ENCODE measurements at regions not wholly inside any gene's neighbourhood (a gene's known extent, or its start where the extent isn't known, plus 50 kb on each side); places are given as distances from the start of the nearest gene placed in this dataset.
"Not testable (repeated sequence)": the region's sequence is repeated elsewhere in the genome, so short reads cannot be mapped to it uniquely, and the experiment has no call there.

DNA sequence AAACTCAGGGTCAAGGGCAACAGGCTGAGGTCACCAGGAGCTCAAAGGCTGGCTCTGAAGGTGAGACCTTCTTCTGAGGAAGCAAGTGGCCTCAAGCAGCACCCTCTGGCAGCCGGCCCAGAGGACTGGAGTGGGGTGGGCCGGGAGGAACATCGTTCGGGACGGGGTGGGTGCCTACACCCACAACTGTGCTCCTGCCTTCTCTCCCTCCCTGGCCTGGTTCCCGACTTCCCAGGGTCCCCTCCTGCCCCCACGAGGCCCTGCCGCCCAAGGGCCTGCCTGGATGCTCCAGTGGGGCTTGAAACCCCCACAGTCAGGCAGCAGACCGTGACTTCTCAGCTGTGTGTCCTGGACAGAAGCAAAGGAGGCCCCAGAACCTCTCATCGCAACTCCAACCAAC lies 195.7 kb downstream of the IGLL1 start:
- no peak for DNase-seq (ENCODE audit: low read depth in 2 of 3, low spot score in 2 of 3)

DNA sequence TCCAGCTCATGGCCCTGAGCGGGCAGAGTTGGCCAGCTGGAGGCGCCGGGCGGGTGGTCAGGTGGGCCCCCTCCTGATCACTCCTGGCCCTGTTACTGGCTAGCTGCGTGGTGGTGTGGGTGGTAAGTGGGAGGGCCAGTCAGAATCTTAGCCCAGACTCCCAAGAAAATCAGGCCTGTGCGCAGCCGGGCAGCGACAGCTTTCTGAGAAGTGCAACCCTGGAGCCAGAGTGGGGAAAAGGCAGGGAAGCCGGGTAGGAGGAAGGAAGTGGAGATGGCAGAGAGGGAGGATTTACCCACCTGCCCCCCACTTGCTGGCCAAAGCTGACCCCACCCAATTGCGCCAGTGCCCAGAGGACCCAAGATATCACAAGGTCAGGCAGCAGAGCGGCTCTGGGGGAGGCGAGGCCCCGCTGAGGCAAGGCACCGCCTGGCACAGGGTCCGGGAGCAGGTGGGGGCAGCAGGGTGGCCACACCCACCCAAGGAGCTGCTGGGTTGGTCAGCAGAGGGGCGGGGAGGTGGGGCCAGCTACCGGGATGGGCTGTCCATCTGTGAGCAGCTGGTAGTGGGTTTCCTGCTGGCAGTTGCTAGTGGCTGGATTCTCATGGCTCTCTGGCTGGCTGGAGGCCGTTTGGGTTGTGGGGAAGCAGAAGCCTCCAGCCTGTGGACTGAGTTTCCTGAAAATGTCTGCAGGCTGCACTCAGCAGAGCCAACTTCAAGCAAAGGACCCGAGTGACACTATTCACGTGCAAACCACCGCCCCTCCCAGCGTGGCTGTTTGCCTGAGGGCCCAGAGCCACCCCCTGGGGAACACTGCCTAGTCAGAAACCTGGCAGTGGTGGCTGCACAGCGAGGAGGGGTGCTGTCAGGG lies 196.4 kb downstream of the IGLL1 start:
- DNase-seq (ENCODE audit: low read depth in 2 of 3, low spot score in 2 of 3), result peak in 2 of 3 donors; percentile 55 to 88

DNA sequence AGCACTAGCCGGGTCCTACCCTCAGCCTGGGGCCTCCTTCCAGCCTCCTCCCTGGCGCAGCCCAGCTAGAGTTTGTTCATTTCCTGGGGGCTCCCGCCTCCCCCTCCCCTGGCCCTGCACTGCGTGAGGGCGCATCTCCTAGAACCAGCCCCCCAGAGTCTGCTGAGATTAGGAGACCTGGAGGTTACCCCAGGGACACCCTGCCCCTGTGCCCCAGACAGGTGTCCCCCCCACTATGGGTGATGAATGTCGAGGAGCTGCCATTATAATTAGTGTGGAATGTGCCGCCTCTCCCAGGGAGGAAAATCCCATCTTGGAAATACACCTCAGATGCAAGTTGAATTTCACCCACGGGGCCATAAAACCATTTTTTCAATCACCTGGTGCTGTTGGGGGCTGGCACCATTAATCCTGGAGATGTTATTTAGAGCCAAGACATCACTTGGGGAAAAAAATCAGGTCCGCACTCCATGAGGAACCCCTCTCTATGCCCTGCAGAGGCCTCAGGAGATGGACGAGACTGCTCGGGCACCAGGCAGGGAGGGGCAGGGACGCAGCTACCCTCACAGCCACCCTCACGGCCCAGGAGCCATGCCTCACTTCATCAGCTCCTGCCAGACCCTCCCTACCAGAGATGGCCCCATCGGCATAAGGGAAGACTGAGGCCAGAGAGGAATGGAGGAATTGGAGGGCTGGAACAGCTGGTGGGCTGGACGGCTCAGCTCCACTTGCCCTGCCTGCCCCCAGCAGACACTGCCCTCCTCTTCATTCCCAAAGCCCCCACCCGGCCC lies 197.5 kb downstream of the IGLL1 start:
- no peak for DNase-seq (ENCODE audit: low read depth in 2 of 3, low spot score in 2 of 3)

DNA sequence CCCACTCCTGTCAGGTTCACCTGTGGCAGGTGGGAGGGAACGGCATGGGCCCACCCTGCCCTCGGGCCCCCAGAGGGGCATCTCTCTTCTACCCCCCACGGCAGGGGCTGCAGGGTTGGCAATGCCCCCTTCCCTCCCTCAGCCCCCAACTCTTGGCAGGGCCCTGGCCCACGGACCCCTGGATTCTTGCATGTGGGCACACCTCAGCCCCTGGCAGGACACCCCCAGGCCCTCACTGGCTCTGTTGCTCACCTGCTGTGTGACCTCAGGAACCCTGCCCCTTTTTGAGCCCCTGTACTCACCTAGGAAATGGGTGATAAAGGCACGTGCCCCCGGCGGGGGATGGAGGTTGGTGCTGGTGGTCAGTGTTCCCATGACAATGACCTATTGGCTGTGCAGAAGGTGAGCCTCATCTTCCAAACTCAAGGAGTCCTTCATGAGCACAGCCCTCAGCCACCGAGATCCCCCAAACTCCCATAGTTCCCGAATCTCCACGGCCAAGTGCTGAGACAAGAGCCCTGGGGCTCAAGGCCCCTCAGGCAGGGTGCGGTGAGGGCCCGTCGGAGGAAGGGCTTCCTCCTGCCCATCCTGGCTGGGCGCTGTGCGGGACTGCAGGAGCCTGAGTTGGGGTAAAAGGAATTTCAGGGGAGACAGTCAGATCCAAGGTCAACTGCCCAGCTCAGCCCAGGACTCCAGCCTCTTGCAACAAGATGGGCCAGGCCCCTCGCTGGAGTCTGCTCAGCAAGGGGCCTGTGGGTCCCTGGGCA lies 198.2 kb downstream of the IGLL1 start:
- DNase-seq (ENCODE audit: low read depth in 2 of 3, low spot score in 2 of 3), result no peak

DNA sequence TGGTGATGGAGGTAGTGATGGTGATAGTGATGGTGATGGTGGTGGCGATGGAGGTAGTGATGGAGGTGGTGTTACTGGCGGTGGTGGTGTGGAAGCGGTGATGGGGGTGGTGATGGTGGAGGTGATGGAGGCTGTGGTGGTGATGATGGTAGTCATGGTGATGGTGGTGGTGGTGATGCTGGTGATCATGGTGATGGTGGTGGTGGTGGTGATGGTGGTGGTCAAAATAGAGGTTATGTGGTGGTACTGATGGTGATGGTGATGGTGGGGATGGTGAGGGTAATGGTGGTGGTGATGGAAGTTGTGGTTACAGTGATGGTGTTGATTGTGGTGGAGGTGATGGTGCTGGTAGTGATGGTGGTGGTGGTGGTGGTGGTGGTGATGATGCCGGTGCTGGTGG lies 199.2 kb downstream of the IGLL1 start:
- DNase-seq (ENCODE audit: low read depth in 2 of 3, low spot score in 2 of 3), result no peak

DNA sequence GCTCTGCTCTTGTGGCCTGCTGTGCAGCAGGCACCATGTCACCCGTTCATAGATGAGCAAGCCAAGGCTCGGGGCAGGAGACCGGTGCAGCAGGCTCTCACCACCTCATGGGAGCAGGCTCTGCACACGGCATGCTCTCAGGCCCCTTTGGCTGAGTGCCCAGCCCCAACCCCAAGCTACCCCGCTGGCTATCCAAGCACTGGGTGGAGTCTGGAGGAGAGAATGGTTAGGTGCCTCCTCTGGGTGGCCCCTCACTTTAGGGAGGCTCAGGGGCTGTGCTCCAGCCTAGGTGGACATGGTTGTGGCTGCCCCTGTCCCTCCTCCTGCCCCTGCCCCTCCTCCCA lies 199.9 kb downstream of the IGLL1 start:
- DNase-seq (ENCODE audit: low read depth in 2 of 3, low spot score in 2 of 3), result no peak

DNA sequence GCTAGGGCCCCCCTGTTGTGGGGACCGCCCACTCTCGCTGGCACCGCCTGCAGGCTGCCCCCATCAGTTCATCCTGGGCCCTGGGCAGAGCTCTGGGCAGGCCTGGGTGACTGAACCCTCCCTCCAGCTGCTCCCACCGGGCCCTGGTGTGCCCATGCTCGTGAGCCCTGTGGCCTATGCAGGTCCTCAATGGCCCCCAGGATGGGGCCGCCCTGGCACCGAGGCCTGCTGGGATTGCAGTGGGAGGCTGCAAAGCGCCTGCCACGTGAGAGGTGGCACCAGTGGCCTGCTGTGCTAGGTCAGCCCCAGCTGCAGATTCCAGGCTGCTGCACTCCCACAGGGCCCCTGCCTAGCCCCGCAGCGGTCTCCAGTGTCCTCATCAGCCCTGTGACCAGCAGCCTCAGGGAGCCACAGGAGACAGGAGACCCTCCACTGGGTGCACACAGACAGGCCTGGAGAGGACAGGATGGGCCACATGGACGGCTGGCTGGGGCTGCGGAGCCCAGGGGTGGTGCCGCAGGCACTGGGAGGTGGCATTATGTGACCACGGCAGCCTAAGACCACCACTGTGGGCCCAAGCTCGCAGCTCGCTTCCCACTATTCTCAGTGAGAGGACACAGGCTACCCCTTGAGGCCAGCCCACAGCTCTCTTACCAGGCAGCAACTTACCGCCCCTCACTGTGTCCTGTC lies 199.4 kb downstream of the BCR start:
- not testable (repeated sequence) for DNase-seq (ENCODE audit: low read depth in 2 of 3, low spot score in 2 of 3)

DNA sequence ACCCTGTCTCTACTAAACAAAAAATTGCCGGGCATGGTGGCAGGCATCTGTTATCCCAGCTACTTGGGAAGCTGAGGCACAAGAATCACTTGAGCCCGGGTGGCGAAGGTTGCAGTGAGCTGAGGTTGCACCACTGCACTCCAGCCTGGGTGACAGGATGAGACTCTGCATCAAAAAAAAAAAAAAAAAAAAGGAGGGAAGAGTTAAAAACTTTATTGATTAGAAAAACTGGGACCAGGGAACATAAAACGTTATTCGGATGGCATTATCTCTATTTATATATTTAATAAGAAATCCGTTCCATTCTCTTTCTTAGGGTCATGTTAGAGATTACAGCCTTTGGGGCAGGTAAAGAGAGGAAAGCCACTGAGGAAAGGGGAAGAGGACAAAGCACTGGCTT lies 197.5 kb downstream of the BCR start:
- DNase-seq (ENCODE audit: low read depth in 2 of 3, low spot score in 2 of 3), result no peak

DNA sequence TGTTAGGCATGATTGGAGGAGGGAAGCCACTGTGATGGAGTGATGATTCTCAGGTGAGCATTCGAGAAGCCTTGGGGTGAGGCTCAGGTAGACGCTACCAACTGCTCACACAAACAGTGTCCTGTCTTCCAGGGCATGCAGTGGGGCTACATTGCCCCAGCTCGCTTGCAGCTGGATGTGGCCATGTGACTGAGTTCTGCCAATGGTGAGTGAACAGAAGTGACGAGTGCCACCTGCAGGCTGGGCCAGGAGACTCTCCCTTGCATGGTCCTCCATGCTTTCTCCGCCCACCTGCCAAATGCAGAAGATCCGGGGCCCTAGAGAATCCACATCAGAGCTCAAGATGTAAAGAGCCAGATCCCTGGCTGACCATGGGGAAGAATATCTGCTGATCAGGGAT lies 195.9 kb downstream of the BCR start:
- peak in 2 of 3 donors; percentile 24 to 45 for DNase-seq (ENCODE audit: low read depth in 2 of 3, low spot score in 2 of 3)

DNA sequence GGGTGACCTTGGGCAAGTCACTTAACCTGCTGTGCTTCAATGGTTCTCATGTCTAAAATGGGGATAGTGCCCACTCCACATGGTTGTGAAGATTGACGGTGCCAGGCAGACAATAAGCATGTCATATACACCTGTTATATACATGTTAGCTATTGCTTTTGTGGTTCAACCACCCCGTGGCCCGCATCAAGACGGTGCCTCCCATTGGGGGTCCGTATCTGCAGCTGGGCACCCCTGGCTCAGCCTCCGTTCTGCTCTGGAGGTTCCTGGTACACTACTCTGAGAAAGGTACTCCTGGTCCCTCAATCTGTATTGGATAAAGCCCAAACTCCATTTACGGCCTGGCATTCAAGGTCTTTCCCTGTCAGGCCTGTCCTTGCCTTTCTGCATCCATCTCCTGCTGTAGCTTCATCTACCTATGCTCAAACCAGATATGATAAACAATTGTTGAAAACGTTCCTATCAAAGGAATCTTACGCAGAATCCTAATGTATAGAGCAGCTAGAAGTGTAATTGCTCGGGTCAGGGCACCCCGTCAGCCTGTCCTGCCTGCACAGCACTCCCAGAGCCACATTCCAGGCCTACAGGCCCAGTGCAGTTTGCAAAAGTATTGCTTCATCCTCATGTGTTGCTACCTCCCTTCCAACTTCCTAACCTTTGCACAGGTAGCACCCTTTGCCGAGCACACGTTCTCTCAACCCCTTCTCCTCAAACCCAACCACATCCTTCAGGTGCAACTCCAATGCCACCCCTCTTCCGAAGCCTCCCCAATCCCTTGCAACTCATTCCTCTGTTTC lies 194.9 kb downstream of the BCR start:
- no peak for DNase-seq (ENCODE audit: low read depth in 2 of 3, low spot score in 2 of 3)

DNA sequence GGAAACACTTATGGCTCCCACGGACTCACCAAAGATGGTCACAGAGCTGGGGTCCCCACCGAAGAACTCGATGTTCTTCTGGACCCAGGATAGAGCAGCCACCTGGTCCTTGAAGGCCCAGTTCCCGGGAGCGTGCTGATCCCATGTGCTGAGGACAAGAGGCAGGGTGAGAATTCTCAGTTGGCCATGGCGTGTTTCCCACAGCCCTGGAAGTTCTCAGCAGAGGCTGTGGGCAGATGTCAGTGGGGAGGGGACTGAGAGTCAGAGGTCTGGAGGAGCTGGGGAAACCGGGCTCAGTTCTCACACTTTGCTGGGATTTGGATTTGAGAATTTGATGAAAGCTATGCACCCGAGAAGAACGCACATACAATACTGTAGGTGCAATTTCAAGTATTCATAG lies 193.3 kb downstream of the BCR start:
- DNase-seq (ENCODE audit: low read depth in 2 of 3, low spot score in 2 of 3), result no peak

DNA sequence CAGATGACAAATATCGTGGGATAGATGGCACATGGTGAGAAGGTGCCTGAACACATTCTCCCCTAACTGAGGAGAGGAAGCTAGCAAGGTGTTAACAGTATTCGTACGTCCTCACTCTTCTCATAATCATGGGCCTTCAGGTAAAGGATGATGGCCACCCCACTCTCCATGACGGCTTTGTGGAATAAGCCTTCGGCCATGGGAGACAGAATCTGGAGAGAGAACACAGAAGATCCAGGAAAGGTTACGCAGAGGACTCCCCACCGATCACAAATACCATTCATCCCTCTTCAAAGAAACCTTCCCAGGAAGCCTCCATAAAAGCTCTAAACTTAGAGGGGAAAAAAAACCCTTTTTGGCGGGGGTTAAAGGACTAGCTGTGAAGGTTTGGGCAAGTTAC lies 189.9 kb downstream of the BCR start:
- no peak for DNase-seq (ENCODE audit: low read depth in 2 of 3, low spot score in 2 of 3)

DNA sequence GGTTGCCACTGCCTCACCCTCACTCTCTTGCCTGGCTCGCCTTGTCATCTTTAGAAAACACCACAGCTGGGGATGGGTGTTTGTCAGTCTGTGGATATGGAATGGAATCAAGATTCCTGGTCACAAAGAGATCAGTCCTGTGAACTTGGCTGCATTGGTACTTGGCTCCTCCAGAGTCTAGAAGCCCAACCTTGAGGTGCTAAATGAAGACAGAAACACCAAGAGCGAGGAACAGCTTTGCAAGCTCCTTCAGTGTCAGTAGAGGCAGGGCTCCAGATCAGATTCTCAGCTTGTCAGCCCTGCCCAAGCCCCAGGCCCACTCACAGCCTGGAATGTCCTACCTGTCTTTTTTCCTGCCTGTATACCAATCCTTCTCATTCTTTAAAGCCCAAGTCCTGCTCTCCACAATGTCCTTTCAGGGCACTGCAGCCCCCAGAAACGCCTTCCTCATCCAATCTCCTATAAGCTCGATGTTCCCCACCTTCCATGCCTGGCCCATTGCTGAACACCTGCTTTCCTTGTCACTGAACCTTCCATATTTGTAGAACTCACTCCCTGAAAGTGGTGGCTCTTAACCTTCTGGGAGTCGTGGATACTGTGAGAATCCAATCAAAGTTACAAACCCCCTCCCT lies 188.9 kb downstream of the BCR start:
- DNase-seq (ENCODE audit: low read depth in 2 of 3, low spot score in 2 of 3), result no peak

Data from hematopoietic multipotent progenitor cell (in vitro differentiated cells).